Fibroblast of skin of right quadriceps (primary cell): ENCODE measurements at regions not wholly inside any gene's neighbourhood (a gene's known extent, or its start where the extent isn't known, plus 50 kb on each side); places are given as distances from the start of the nearest gene placed in this dataset.

Experiments used
- DNase-seq: peaks from one replicate; pipeline ENCODE4 v3.0.0-alpha.2; 2013

GRCh38 chr7:47145186-47145725 lies 436.7 kb downstream of the TNS3 start:
- DNase-seq, result peak; percentile 17

GRCh38 chr7:47143339-47143738 lies 438.6 kb downstream of the TNS3 start:
- peak; percentile 93 for DNase-seq

- no peak for DNase-seq
These were observed 439.1 kb downstream of the TNS3 start for GRCh38 chr7:47142867-47143175.

GRCh38 chr7:47142169-47142866 lies 439.6 kb downstream of the TNS3 start:
- no peak for DNase-seq

GRCh38 chr7:47132471-47132870 lies 449.4 kb downstream of the TNS3 start:
- peak; percentile 18 for DNase-seq

GRCh38 chr7:47128700-47129099 lies 453.2 kb downstream of the TNS3 start:
- DNase-seq, result no peak

GRCh38 chr7:47125529-47125928 lies 456.4 kb downstream of the TNS3 start:
- DNase-seq, result no peak

GRCh38 chr7:47119261-47119865 lies 462.5 kb downstream of the TNS3 start:
- no peak for DNase-seq

GRCh38 chr7:47104206-47104549 lies 477.7 kb downstream of the TNS3 start:
- DNase-seq, result peak; percentile 30

- no peak for DNase-seq
These were observed 478.3 kb downstream of the TNS3 start for GRCh38 chr7:47103498-47104205.

- no peak for DNase-seq
These were observed 479.5 kb downstream of the TNS3 start for GRCh38 chr7:47102331-47102841.

GRCh38 chr7:47100817-47101435 lies 481.0 kb downstream of the TNS3 start:
- DNase-seq, result peak; percentile 60

- no peak for DNase-seq
These were observed 481.6 kb downstream of the TNS3 start for GRCh38 chr7:47100148-47100816.

- no peak for DNase-seq
These were observed 484.5 kb downstream of the TNS3 start for GRCh38 chr7:47097431-47097830.

- peak; percentile 94 for DNase-seq
These were observed 486.0 kb downstream of the TNS3 start for GRCh38 chr7:47095946-47096345.

- no peak for DNase-seq
These were observed 487.4 kb downstream of the TNS3 start for GRCh38 chr7:47094462-47094861.

GRCh38 chr7:47093320-47094234 lies 488.3 kb downstream of the TNS3 start:
- DNase-seq, result peak; percentile 91

GRCh38 chr7:47092336-47092735 lies 489.6 kb downstream of the TNS3 start:
- peak; percentile 53 for DNase-seq

- peak; percentile 80 for DNase-seq
These were observed 490.8 kb downstream of the TNS3 start for GRCh38 chr7:47091141-47091540.

GRCh38 chr7:47089461-47089860 lies 492.4 kb downstream of the TNS3 start:
- DNase-seq, result no peak

- DNase-seq, result no peak
These were observed 492.9 kb downstream of the TNS3 start for GRCh38 chr7:47089068-47089417.
